Left colon (tissue), 2 donors: ENCODE measurements at regions not wholly inside any gene's neighbourhood (a gene's known extent, or its start where the extent isn't known, plus 50 kb on each side); places are given as distances from the start of the nearest gene placed in this dataset.
"Not testable (repeated sequence)": the region's sequence is repeated elsewhere in the genome, so short reads cannot be mapped to it uniquely, and the experiment has no call there.

Source experiments
- ATAC-seq: fragments of 200-7000 bp; cut with Tn5 transposase; one replicate; pipeline ENCODE4 v1.9.1; 2020; ENCODE audit warnings: mild to moderate bottlenecking, moderate library complexity
- DNase-seq, 2 donors: peaks; one replicate each; pipeline ENCODE4 v3.0.0-alpha.2; 2020
- intact Hi-C, 2 donors: fragments of 100-400 bp; cut with DNase I in 1 of 2; cut with micrococcal nuclease in 1 of 2; formaldehyde crosslinking; loops; one replicate each; pipeline versions ENCODE4 v1.11.2 to v1.14.0; 2022; cut with DNase I, micrococcal nuclease
- donor health status: DM: no; HTN: no; CAD: no.
- donor health status: DM: yes; HTN: yes; CAD: no.

DNA sequence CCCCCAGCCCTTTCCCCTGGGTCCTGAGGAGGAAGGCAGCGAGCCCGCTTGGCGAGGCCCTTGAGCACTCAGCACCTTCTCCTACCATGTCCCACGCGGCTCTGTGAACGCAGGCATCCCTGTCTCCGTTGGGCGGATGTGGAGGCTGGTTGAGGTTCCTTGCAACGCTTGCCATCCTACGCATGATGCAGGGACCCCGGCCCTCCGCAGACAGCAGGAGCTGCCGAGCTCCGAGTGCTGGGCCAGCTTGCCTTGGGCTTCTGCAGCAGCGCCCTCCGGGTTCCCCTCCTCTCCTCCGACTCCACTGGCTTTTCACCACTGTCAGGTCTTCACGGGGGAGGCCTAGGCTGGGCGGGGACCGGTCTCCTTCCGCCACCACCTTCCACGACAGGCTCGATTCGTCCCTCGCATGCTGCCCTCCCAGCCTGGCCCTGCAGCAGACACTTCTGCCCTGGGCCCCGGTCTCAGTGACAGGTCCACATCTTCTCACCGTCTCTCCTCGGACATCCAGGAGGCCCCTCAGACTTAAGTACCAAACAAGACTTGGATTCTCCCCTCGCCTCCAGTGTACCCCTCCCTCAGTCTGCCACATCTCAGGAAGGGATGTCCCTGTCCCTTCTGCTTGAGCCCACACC lies 67.6 kb upstream of the HGFAC start:
- intact Hi-C loops = no loop called here
- no peak for ATAC-seq
- no peak for DNase-seq

DNA sequence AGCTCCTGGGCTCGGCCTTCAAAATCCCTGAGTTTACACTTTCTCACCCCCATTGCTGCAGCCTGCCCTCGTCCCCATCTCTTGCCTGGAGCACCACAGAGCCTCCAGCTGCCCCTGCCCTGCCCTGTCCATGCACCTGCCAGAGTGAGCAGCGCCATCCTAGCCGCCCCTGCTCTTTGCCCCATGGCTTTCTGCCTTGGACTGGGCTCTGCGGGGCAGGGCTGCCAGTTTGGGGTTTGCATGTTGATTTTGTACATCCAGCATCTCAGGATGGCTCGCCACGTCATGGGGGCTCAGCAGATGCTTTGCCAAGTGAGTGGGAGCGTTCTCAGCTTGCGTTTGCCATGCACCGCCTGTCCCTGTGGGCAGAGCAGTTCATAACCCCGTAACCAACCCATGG lies 67.1 kb upstream of the HGFAC start:
- no peak for ATAC-seq
- DNase-seq = no peak
- intact Hi-C loops = no loop called here

DNA sequence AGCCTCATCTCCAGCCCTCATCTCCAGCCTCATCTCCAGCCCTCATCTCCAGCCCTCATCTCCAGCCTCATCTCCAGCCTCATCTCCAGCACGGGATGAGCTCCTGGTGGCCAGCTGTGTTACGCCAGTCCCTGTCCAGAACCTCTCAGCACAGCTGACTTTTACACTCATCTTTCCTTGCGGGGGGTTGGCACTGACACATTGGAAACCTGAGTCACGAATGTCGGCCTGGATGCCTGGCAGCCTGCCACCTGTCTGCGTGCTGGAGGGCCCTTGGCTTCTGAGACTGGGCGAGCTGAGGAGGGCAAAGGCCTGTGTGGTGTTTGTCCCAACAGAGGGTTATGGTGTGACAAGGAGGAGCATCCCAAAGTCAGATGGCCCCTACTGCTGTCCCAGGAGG lies 66.1 kb upstream of the HGFAC start:
- intact Hi-C loops = no loop called here
- no peak for DNase-seq

DNA sequence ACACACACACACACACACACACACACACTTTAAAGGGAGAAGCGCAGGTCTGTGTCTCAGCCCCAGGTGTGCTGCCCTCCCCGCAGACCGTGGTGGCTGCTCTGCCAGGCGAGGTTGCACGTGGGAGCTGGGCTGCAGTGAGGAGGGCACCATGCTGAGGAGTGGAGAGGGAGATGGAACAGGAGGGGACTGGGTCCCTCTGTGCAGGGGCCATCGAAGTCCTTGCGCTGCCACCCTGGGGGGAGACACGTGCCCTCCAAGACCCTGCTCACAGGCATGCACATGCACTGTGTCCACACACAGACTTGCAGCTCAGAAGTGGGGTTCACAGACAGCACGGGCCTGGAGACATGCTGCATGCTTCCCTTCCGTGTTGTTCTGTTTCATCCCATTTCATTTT lies 65.5 kb upstream of the HGFAC start:
- DNase-seq (no peak), ATAC-seq (no peak)
- intact Hi-C loops = no loop called here

More for the DNA sequence above, 66.1 kb upstream of the HGFAC start:
- no peak for ATAC-seq

DNA sequence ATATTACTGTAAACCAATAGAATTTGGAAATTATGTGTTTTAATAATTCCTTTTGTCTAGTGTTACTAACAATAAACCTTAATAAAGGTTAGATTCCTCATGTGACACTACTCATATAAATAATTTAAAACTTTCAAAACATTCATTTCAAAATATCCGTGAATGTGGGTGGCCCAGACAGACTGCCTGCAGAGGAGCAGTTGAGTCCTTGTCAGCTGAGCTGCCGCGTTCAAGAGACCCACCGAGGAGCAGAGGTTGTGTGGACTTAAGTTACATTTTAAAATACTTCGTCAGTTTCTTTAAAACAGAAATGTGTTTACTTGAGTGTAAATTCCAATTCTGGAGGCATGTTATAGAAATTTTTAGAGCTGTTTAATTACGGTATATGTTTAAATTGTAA lies 64.2 kb upstream of the HGFAC start:
- DNase-seq = no peak
- ATAC-seq = no peak
- intact Hi-C loops = no loop called here

DNA sequence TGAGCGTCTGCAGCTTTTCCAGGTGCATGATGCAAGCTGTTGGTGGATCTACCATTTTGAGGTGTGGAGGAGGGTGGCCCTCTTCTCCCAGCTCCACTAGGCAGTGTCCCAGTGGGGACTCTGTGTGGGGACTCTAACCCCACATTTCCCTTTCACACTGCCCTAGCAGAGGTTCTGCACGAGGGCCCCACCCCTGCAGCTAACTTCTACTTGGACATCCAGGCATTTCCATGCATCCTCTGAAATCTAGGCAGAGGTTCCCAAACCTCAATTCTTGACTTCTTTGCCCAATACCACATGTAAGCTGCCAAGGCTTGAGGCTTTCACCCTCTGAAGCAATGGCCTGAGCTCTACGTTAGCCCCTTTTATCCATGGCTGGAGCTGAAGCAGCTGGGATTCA lies 61.4 kb upstream of the HGFAC start:
- DNase-seq, intact Hi-C loops, ATAC-seq: not testable (repeated sequence)

DNA sequence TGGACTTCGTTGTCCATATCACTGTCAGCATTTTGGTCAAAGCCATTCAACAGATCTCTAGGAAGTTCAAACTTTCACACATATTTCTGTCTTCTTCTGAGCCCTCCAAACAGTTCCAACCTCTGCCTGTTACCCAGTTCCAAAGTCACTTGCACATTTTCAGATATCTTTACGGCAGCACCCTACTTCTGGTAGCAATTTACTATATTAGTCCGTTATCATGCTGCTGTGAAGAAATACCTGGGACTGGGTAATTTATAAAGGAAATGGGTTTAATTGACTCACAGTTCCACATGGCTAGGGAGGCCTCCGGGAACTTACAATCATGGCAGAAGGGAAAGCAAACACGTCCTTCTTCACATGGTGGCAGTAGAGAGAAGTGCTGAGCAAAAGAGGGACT lies 60.6 kb upstream of the HGFAC start:
- intact Hi-C loops, DNase-seq, ATAC-seq: not testable (repeated sequence)

DNA sequence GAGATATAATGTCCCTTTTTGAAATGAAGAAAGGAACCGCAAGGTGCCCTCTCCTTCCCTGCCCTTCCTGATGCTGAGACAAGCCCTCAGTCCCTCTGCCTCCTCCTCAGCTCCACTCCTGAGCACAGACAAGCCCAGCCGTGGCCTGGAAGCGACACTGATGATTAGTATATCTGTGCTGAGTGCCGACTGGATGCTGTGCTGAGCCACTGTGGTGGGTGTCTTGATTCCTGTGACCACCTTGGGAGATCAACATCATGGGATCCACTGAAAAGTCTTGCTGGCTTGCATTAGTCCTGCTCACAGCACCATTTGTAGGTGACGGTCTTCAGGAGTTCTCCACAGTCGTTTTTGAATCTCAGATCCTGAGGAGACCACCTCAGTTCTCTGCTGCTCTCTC lies 59.5 kb upstream of the HGFAC start:
- ATAC-seq (no peak), DNase-seq (no peak)
- intact Hi-C loops = no loop called here

DNA sequence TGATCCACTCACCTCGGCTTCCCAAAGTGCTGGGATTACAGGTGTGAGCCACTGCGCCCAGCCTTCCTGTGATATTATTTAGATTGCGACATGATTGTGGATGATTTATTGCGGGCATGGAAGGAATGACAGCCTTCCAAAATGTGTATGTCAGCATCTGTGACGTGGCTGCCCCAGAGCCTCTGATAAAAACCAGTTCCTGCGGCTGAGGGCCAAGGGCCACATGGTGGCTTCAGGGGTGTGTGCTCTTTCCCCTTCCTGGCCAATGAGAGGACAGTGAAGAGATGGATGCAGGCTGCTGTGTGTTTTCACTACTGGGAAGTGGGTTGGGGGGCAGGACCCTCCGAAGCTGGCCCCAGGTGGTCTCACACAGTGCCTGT lies 57.4 kb upstream of the HGFAC start:
- DNase-seq (no peak), ATAC-seq (no peak)
- intact Hi-C loops = no loop called here

DNA sequence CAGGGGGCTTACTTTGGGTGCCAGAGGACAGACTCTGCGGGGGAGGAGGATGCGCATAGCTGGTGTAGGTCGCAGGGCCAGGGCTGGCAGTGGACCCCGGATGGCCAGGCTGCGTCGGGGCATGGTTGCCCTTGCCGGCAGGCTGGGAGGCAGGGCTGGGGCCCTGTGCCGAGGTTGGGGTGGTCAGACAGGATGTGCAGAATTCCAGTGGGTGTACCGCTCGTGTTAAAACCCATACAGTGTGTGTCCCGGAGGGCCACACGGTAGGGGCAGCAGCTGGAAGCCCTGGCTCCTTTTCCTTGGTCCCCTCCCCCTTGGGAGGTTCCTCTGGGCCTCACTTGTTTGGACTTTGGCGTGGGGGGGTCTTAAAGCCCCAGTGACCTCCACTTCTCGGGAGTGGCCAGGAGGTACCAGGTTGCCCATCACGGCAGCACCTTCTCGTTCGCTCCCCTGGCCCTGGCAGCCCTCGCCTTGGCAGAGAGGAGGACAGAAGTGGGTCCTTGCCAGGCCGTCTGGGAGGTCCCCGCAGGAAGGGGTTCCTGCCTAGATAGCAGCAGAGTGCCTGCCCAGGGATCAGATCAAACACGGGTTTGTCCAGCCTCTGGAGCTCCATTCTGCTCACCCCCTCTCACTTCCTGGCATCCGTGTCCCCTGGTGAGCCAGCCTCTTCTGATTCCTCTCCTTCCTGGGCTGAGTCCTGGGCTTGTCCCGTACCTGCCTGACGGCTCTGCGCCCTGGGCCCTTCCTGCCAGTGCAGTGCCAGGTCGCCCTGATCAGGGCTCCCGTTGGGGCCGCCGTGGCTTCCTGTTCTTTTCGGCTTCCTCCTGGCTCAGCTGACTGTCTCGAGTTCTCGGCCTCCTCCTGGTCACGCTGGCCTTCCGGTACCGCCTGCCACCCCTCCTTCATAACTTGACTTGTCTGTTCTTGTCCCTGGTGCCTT lies 56.7 kb upstream of the HGFAC start:
- DNase-seq (no peak), ATAC-seq (peak; percentile 55)
- intact Hi-C loops = no loop called here

DNA sequence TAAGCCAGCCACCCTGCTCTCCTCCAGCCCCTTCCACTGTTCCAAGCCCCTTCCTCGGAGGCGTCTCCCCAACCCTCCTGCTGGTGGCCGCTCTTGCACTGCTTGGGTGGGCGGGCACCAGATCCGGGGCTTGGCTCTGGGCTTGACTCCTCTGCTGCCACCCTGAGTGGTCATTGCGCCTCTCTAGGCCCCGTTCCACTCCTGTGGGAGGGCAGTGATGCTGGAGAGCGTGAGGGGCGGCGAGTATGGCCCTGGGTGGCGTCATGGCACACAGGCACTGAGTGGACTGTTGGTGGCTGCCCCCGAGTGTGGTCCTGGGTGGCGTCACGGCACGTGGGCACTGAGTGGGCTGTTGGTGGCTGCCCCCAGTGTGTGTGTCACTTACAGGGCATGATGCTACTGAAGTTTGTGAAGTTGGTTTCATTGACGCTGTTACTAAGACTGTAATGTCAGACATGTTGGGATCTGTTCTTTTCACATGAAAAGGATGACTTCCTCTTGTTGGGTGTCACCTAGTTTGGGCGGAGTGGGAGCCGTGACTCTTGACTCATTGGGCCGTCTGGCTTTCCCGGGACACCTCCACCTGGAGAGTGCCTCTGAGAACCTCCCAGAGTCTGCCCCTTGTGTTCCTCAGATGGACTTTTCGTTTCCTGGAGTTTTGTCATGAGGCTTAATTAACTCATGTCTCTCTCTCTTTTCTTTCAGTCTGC lies 55.9 kb upstream of the HGFAC start:
- DNase-seq (no peak), ATAC-seq (no peak)
- intact Hi-C loops = no loop called here

DNA sequence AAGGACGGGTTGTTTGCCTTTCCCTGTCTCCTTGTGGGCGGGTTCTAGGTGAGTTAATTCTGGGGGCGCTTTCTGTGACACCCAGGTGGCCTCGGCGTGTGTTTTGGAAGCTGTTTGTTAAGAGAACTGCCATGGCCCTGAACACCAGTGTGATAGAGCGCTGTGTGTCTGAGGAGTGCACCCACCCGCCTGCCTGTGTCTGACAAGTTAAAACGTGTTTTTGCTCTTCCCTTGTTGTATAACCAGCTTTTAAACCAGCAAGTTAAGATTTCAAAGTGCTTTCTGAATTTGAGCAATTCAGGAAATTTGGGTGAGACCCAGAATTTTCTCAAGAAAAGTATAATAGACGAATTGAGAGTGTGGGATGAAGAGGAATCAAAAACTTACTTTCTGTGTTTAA lies 55.2 kb upstream of the HGFAC start:
- intact Hi-C loops = no loop called here
- DNase-seq (no peak), ATAC-seq (no peak)

DNA sequence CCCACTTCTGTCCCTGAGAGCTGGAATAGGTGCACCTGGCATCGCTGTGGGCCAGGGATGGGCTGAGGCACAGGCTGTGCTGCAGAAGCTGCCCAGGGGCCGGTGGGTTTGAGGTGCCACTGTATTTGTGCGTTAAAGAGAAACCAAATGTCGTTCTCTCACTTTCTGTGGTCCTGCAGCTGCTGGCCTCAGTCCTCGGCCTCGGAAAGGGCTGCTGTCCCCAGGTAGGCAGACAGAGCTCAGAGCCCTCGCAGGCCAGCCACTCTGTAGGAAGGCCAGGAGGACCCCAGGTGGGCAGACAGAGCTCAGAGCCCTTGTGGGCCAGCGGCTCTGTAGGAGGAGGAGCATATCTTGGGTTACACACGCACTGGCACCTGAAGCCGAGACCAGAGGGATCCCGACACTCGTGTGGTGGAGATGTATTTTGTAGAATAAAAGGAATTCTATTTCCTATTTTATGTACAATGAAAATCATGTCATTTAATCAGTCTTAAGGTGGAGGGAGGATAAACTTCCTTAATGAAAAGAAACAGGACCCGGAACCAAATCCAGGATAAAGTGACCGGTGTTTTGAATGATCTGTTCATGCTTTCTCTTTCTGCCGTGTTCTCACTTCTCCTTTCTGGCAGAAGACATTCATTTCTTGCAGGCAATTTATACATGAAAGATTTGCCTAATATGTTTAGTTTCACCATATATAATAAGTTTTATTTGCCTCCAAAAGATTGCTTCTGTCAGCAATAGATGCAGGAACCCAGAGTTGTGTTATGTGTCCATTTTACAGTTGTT lies 54.4 kb upstream of the HGFAC start:
- ATAC-seq (no peak), DNase-seq (no peak)
- intact Hi-C loops = no loop called here

DNA sequence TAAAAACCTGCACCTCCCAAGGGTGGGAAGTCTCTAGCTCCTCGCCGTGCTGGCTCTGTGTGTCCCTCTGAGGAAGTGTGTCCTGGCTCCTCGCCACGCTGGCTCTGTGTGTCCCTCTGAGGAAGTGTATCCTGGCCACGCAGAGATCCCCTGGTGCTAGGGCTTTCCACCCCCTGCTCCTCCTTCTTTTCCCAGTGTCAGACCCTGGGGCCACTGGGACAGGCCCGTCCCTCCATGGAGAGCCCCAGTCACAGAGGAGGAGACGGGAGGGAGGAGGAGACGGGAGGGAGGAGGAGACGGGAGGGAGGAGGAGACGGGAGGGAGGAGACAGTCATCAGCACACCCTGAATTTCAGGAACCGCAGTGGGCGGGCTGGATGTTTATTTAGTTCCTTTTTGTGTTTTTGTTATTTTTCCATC lies 53.8 kb upstream of the HGFAC start:
- intact Hi-C loops = no loop called here
- ATAC-seq (peak; percentile 30), DNase-seq (peak; percentile 77 to 80)

DNA sequence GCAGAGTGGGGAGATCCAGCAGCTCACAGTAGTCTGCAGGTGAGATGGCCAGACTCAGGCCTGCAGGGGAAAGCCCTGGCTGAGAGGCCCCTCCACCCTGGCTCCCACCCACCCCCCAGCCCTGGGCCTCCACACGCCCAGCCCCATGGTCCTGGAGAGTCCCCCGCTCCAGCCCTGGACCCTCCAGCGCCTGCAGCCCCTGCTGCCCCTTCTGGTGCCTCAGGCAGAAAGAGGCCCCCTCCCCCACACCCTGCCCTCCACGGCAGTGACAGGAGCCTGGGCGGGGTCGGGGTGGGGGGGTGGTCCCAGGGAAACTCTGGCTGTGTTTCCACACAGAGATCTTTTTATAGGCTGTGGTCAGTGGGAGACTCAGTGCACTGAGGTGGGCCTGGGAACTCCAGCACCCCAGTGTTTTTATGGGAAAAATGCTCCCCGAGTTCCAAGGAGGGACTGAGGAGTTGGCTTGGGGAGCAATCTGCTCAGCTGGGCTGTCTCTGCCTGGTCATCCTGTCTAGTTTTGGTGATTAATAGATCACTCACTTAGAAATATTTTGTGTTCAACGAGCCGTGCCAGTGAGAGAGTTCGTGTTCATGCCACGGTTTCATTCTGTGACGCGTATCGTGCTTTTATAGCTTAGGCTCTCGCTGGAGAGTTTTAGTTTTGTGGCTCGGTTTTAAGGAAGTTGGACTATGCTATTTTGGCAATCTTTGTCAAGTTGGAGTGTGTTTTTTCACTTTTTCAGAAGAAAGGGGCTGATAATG lies 53.1 kb upstream of the HGFAC start:
- ATAC-seq = no peak
- no peak for DNase-seq
- intact Hi-C loops = no loop called here

DNA sequence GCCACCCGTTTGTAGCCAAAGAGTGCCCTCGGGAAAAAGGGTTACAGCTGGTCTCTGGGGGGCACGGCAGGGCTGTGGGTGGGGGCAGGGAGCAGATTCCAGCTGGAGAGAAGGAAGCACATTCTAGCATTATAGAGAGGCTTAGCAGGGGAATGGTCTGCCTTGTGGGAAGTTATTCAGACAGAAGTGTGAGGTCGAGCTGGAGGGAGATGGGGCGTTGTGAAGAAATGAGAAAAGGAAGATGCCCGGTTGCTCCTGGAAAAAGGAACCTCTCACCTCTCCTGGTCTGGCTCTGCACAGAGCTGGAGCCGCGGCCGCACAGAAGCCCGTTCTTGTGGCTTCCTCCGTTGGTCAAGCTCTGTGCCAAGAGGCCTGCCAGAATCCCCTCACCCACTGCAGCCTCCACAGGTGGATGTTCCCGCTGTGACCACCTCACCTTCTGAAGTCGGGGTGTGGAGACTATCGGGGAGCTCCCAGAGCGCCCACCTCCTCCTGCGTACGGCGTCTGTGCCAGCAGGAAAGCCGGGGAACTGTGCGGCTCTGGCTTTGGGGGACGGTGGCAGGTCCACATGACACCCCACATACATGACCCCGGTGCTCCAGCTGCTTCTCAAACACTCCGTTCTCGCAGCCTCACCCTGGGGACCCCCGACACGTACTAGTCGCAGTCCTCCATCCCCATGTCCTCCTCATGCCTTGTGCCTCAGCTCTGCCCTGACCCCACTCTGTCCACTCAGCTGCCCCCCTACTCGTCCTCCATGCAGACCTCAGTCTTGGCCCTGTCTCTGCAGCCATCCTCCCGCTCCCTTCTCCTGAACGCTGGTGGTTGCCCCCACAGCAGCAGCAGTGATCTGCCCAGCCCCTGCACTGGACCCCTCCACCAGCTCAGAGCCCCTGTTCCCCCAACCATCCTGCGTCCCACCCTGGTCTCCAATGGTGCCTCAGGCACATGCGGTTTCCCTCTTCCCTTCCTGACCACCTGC lies 52.2 kb upstream of the HGFAC start:
- intact Hi-C loops = no loop called here
- ATAC-seq = no peak
- DNase-seq = no peak

DNA sequence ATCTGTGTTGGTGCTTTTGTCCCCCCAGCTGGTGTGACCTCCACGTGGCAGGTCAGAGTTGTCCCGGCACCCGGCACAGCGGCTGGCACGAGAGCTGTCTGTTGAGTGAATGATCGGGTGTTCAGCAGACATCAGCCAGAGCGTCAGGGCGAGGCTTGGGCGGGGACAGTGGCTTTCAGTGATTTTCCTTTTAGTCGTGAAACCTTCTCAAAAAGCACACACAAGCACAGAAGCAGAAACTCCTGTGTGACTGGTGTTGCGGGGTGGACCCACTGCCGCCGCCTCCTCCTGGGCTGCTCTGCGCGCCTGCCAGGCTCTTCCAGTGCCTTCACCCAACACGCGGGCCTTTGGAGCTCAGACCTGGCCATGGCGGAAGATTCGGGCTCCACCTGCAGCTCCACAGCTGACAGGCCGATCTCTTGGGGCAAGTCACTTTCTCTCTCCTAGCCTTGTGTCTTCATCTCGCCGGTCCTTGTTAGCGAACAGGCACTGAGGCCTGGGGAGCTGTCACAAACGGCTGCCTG lies 51.4 kb upstream of the HGFAC start:
- intact Hi-C loops = no loop called here
- no peak for DNase-seq

More for the DNA sequence above, 51.4 kb upstream of the HGFAC start:
- ATAC-seq = no peak
